GM21528 (cell line): ENCODE measurements at regions not wholly inside any gene's neighbourhood (a gene's known extent, or its start where the extent isn't known, plus 50 kb on each side); places are given as distances from the start of the nearest gene placed in this dataset.

Experiments
- ATAC-seq: cut with Tn5 transposase; IDR thresholded peaks from one replicate; pipeline ENCODE4 v1.9.1; 2021; ENCODE audit warnings: mild to moderate bottlenecking, moderate library complexity; ENCODE audit not compliant: unreplicated experiment, low FRiP score

GRCh38 chr7:132672200-132672990 is 96.1 kb upstream of the PLXNA4 start:
- ATAC-seq = no peak

GRCh38 chr7:132666774-132667172 is 90.5 kb upstream of the PLXNA4 start:
- no peak for ATAC-seq

- ATAC-seq = no peak
Measured at GRCh38 chr7:132666071-132666773, 90.0 kb upstream of the PLXNA4 start.

- ATAC-seq = no peak
Measured at GRCh38 chr7:132656846-132657776, 80.8 kb upstream of the PLXNA4 start.

- ATAC-seq = no peak
Measured at GRCh38 chr7:132656341-132656740, 80.1 kb upstream of the PLXNA4 start.

- no peak for ATAC-seq
Measured at GRCh38 chr7:132655131-132655727, 79.0 kb upstream of the PLXNA4 start.

GRCh38 chr7:132654150-132654549 is 77.9 kb upstream of the PLXNA4 start:
- peak; percentile 62 for ATAC-seq

GRCh38 chr7:132653366-132653930 is 77.2 kb upstream of the PLXNA4 start:
- no peak for ATAC-seq

GRCh38 chr7:132652507-132652906 is 76.2 kb upstream of the PLXNA4 start:
- no peak for ATAC-seq

- ATAC-seq = no peak
Measured at GRCh38 chr7:132650498-132650897, 74.2 kb upstream of the PLXNA4 start.

GRCh38 chr7:132647311-132647710 is 71.0 kb upstream of the PLXNA4 start:
- no peak for ATAC-seq

- no peak for ATAC-seq
Measured at GRCh38 chr7:132646052-132646451, 69.8 kb upstream of the PLXNA4 start.

- ATAC-seq = no peak
Measured at GRCh38 chr7:132643302-132643701, 67.0 kb upstream of the PLXNA4 start.

GRCh38 chr7:132641238-132641637 is 65.0 kb upstream of the PLXNA4 start:
- ATAC-seq = no peak

- ATAC-seq = no peak
Measured at GRCh38 chr7:132639983-132640382, 63.7 kb upstream of the PLXNA4 start.

- no peak for ATAC-seq
Measured at GRCh38 chr7:132638000-132638399, 61.7 kb upstream of the PLXNA4 start.

GRCh38 chr7:132636581-132636980 is 60.3 kb upstream of the PLXNA4 start:
- no peak for ATAC-seq

- no peak for ATAC-seq
Measured at GRCh38 chr7:132635127-132635526, 58.9 kb upstream of the PLXNA4 start.

- ATAC-seq = no peak
Measured at GRCh38 chr7:132630834-132631233, 54.6 kb upstream of the PLXNA4 start.
